ENCODE measurements at regions not wholly inside any gene's neighbourhood (a gene's known extent, or its start where the extent isn't known, plus 50 kb on each side); places are given as distances from the start of the nearest gene placed in this dataset.

GRCh38 chr7:26526265-26526587, 234.6 kb downstream of the SNX10 start:
- TF ChIP-seq CTCF (conservative IDR thresholded peaks at IDR 0.05) (no peak), EZH2 (IDR thresholded peaks at IDR 0.05; ENCODE audit: low read depth) (no peak)
